IMR-90 (cell line): ENCODE measurements at regions not wholly inside any gene's neighbourhood (a gene's known extent, or its start where the extent isn't known, plus 50 kb on each side); places are given as distances from the start of the nearest gene placed in this dataset.
"Not testable (repeated sequence)": the region's sequence is repeated elsewhere in the genome, so short reads cannot be mapped to it uniquely, and the experiment has no call there.

Experiments used
- ATAC-seq: fragments of 200-7000 bp; cut with Tn5 transposase; 2 replicates; pipeline ENCODE4 v1.9.1; 2020; ENCODE audit warnings: low read depth, mild to moderate bottlenecking, moderate library complexity
- BruUV-seq: library from RNA; stranded (reverse); fragments of 400-500 nt; replicated peaks from 2 replicates; lab custom pipeline; 2021; lab: Mats Ljungman, UMichigan
- CTCF ChIA-PET: fragments of 300-600 bp; formaldehyde crosslinking; extraction: SDS; loops from one replicate; lab custom pipeline; 2021; ENCODE audit warnings: antibody characterized with exemption; lab: Yijun Ruan, JAX
- POLR2A ChIA-PET: fragments of 300-600 bp; sonication (Branson Sonifier 250); formaldehyde crosslinking; loops from one replicate; lab custom pipeline; 2022; ENCODE audit warnings: antibody characterized with exemption; ENCODE audit not compliant: unreplicated experiment; lab: Charles Lee
- DNase-seq: peaks from one replicate; pipeline ENCODE4 v3.0.0; 2013
- H2AFZ ChIP-seq: replicated peaks from 2 replicates; pipeline ENCODE3; 2013; ENCODE audit warnings: low read length, mild to moderate bottlenecking; ENCODE audit not compliant: poor library complexity
- H2AK5ac ChIP-seq: 2 replicates; pipeline ENCODE4 v1.6.1; 2013; ENCODE audit warnings: low read depth, low read length, inconsistent platforms
- H2AK9ac ChIP-seq: replicated peaks from 2 replicates; pipeline ENCODE3; 2013; ENCODE audit warnings: mild to moderate bottlenecking, low read depth, low read length, moderate library complexity; ENCODE audit not compliant: poor library complexity
- H2BK120ac ChIP-seq: 2 replicates; pipeline ENCODE4 v1.6.1; 2013; ENCODE audit warnings: low read depth, low read length, inconsistent platforms
- H2BK15ac ChIP-seq: 3 replicates; pipeline ENCODE4 v1.6.1; 2013; ENCODE audit warnings: low read depth, low read length, inconsistent platforms
- H2BK20ac ChIP-seq: 2 replicates; pipeline ENCODE4 v1.6.1; 2013; ENCODE audit warnings: low read depth, mild to moderate bottlenecking, inconsistent platforms, low read length, moderate library complexity
- H2BK5ac ChIP-seq: 2 replicates; pipeline ENCODE4 v1.6.1; 2013; ENCODE audit warnings: mild to moderate bottlenecking, low read depth, low read length, inconsistent platforms; ENCODE audit not compliant: poor library complexity, severe bottlenecking
- H3K14ac ChIP-seq: replicated peaks from 2 replicates; pipeline ENCODE4 v1.6.1; 2013; ENCODE audit warnings: low read depth, low read length, inconsistent platforms
- H3K18ac ChIP-seq: 2 replicates; pipeline ENCODE4 v1.6.1; 2013; ENCODE audit warnings: low read depth, low read length, control low read depth
- H3K23ac ChIP-seq: 2 replicates; pipeline ENCODE4 v1.6.1; 2013; ENCODE audit warnings: low read depth, low read length, inconsistent platforms
- H3K27ac ChIP-seq: 2 replicates; pipeline ENCODE4 v1.5.1; 2013; ENCODE audit warnings: mild to moderate bottlenecking, control low read depth, low read length; ENCODE audit not compliant: insufficient read depth
- H3K27me3 ChIP-seq: 2 replicates; pipeline ENCODE4 v1.6.1; 2013; ENCODE audit warnings: low read length; ENCODE audit not compliant: control insufficient read depth, insufficient read depth
- H3K36me3 ChIP-seq: 2 replicates; pipeline ENCODE4 v1.6.1; 2013; ENCODE audit warnings: low read length, mixed read lengths; ENCODE audit not compliant: control insufficient read depth, insufficient read depth
- H3K4ac ChIP-seq: 2 replicates; pipeline ENCODE4 v1.6.1; 2013; ENCODE audit warnings: low read depth, low read length, inconsistent platforms
- H3K4me1 ChIP-seq: 2 replicates; pipeline ENCODE4 v1.6.1; 2013; ENCODE audit warnings: low read length, mixed read lengths; ENCODE audit not compliant: control insufficient read depth, insufficient read depth
- H3K4me2 ChIP-seq: 2 replicates; pipeline ENCODE4 v1.6.1; 2013; ENCODE audit warnings: low read depth, mild to moderate bottlenecking, control low read depth, low read length, moderate library complexity
- H3K4me3 ChIP-seq: 2 replicates; pipeline ENCODE4 v1.5.1; 2013; ENCODE audit warnings: low read depth, mild to moderate bottlenecking, control low read depth, low read length, moderate library complexity; ENCODE audit not compliant: insufficient read depth
- H3K56ac ChIP-seq: 2 replicates; pipeline ENCODE4 v1.6.1; 2013; ENCODE audit warnings: low read length, inconsistent platforms; ENCODE audit not compliant: insufficient read depth; ENCODE audit errors: extremely low read depth
- H3K79me1 ChIP-seq, 2 experiments: 2 replicates each; pipeline ENCODE4 v1.6.1; 2013; ENCODE audit warnings: low read length in 2 of 2, inconsistent platforms in 1 of 2, low read depth in 1 of 2
- H3K9ac ChIP-seq: 2 replicates; pipeline ENCODE4 v1.6.1; 2013; ENCODE audit warnings: low read depth, low read length, control low read depth
- H3K9me1 ChIP-seq: 2 replicates; pipeline ENCODE4 v1.6.1; 2013; ENCODE audit warnings: low read length, inconsistent platforms; ENCODE audit not compliant: insufficient read depth
- H3K9me3 ChIP-seq: 2 replicates; pipeline ENCODE4 v1.6.1; 2013; ENCODE audit warnings: low read length; ENCODE audit not compliant: control insufficient read depth, insufficient read depth
- H4K20me1 ChIP-seq: 2 replicates; pipeline ENCODE4 v1.6.1; 2013; ENCODE audit warnings: low read length, inconsistent platforms; ENCODE audit not compliant: insufficient read depth
- H4K5ac ChIP-seq: 2 replicates; pipeline ENCODE4 v1.6.1; 2013; ENCODE audit warnings: mild to moderate bottlenecking, low read depth, low read length, control low read depth
- H4K8ac ChIP-seq, 2 experiments: 2 replicates each; pipeline ENCODE4 v1.6.1; 2013; ENCODE audit warnings: low read depth in 2 of 2, low read length in 2 of 2, control low read depth in 1 of 2, inconsistent platforms in 1 of 2
- H4K91ac ChIP-seq: 2 replicates; pipeline ENCODE4 v1.6.1; 2013; ENCODE audit warnings: low read depth, low read length, inconsistent platforms; ENCODE audit not compliant: insufficient read depth
- BHLHE40 ChIP-seq: fragments of 150-350 bp; IDR thresholded peaks from 2 replicates; pipeline ENCODE4 v1.6.1; 2016; ENCODE audit warnings: mild to moderate bottlenecking, low read depth, low read length
- CEBPB ChIP-seq: IDR thresholded peaks from 2 replicates; pipeline ENCODE4 v1.6.1; 2012; ENCODE audit warnings: low read depth, low read length, improper control_type of control experiment
- CHD1 ChIP-seq: IDR thresholded peaks from 2 replicates; pipeline ENCODE4 v1.6.1; 2012; ENCODE audit warnings: low read depth, low read length, improper control_type of control experiment
- FOS ChIP-seq: fragments of 150-350 bp; IDR thresholded peaks from 2 replicates; pipeline ENCODE4 v1.6.1; 2016; ENCODE audit warnings: low read depth, low read length
- MAFK ChIP-seq: IDR thresholded peaks from 2 replicates; pipeline ENCODE4 v1.6.1; 2012; ENCODE audit warnings: low read depth, low read length, improper control_type of control experiment
- MAZ ChIP-seq: IDR thresholded peaks from 2 replicates; pipeline ENCODE4 v1.6.1; 2012; ENCODE audit warnings: low read depth, mild to moderate bottlenecking, low read length, improper control_type of control experiment, moderate library complexity, borderline replicate concordance
- MXI1 ChIP-seq: IDR thresholded peaks from 2 replicates; pipeline ENCODE4 v1.6.1; 2012; ENCODE audit warnings: low read depth, mild to moderate bottlenecking, low read length, moderate library complexity, borderline replicate concordance
- RAD21 ChIP-seq: IDR thresholded peaks from 2 replicates; pipeline ENCODE4 v1.6.1; 2012; ENCODE audit warnings: low read length, improper control_type of control experiment
- RFX5 ChIP-seq: IDR thresholded peaks from 2 replicates; pipeline ENCODE4 v1.8.0; 2012; ENCODE audit warnings: low read depth, mild to moderate bottlenecking, low read length, moderate library complexity
- SMC3 ChIP-seq: fragments of 150-350 bp; IDR thresholded peaks from 2 replicates; pipeline ENCODE4 v1.6.1; 2016; ENCODE audit warnings: low read depth, mild to moderate bottlenecking, antibody characterized with exemption, low read length, moderate library complexity
- dilution Hi-C: fragments of 300-500 bp; cut with HindIII; formaldehyde crosslinking; loops from one replicate; pipeline ENCODE4 v1.14.3; 2018; ENCODE audit warnings: low sequenced_read_pairs; ENCODE audit not compliant: unreplicated experiment
- in situ Hi-C: fragments of 300-500 bp; cut with MboI; formaldehyde crosslinking; loops from 3 replicates; pipeline ENCODE4 v1.14.3; 2019; ENCODE audit warnings: low sequenced_read_pairs, inconsistent platforms, mixed read lengths
- intact Hi-C: fragments of 100-400 bp; cut with micrococcal nuclease; formaldehyde crosslinking; loops from 2 replicates; pipeline ENCODE4 v1.10.0; 2022
- TF ChIP-seq, protein P1 (sequence below): conservative IDR thresholded peaks from 2 replicates; pipeline ENCODE4 v1.5.1; 2012; ENCODE audit warnings: mild to moderate bottlenecking, low read depth, low read length, improper control_type of control experiment

- H4K20me1 ChIP-seq = no peaks in the 10 kb centered on the region
- no peak overlapping the region for H2BK15ac ChIP-seq
- no peaks in the 10 kb centered on the region for H3K79me1 ChIP-seq
- H4K91ac ChIP-seq = no peak overlapping the region
- ChIA-PET CTCF (no interaction called here), POLR2A (no interaction called here)
- H2AK9ac ChIP-seq = no peak overlapping the region
- BruUV-seq = no TSS peak
- in situ Hi-C loops = no loop called here
- no peak overlapping the region for H3K4me2 ChIP-seq
- H3K18ac ChIP-seq = no peak overlapping the region
- TF ChIP-seq FOS (no peak), CEBPB (no peak), RAD21 (no peak), MXI1 (no peak), CHD1 (no peak), BHLHE40 (no peak), MAFK (no peak), SMC3 (no peak), MAZ (no peak), RFX5 (no peak)
- TF ChIP-seq, protein P1, sequence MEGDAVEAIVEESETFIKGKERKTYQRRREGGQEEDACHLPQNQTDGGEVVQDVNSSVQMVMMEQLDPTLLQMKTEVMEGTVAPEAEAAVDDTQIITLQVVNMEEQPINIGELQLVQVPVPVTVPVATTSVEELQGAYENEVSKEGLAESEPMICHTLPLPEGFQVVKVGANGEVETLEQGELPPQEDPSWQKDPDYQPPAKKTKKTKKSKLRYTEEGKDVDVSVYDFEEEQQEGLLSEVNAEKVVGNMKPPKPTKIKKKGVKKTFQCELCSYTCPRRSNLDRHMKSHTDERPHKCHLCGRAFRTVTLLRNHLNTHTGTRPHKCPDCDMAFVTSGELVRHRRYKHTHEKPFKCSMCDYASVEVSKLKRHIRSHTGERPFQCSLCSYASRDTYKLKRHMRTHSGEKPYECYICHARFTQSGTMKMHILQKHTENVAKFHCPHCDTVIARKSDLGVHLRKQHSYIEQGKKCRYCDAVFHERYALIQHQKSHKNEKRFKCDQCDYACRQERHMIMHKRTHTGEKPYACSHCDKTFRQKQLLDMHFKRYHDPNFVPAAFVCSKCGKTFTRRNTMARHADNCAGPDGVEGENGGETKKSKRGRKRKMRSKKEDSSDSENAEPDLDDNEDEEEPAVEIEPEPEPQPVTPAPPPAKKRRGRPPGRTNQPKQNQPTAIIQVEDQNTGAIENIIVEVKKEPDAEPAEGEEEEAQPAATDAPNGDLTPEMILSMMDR = no peak
- H3K4ac ChIP-seq = no peak overlapping the region
- no peak overlapping the region for H3K4me3 ChIP-seq
- no peak overlapping the region for H3K23ac ChIP-seq
- no peak overlapping the region for H4K5ac ChIP-seq
- H3K9me3 ChIP-seq = peaks cover 9% of the 10 kb centered on the region; the same call in 1 of the 2 replicates
- no peaks in the 10 kb centered on the region for H3K4me1 ChIP-seq
- no peak for DNase-seq
- no peak overlapping the region for H4K8ac ChIP-seq
- H3K27ac ChIP-seq = no peak overlapping the region
- no peak overlapping the region for H2BK5ac ChIP-seq
- H3K27me3 ChIP-seq = no peaks in the 10 kb centered on the region
- no peaks in the 10 kb centered on the region for H3K9me1 ChIP-seq
- dilution Hi-C loops = no loop called here
- no peak overlapping the region for H3K56ac ChIP-seq
- intact Hi-C loops = no loop called here
- no peak overlapping the region for H3K14ac ChIP-seq
- H3K9ac ChIP-seq = no peak overlapping the region
- H2BK20ac ChIP-seq = no peak overlapping the region
- H2AK5ac ChIP-seq = no peak overlapping the region
- no peak overlapping the region for H2BK120ac ChIP-seq
- H3K36me3 ChIP-seq = no peaks in the 10 kb centered on the region
- no peak overlapping the region for H2AFZ ChIP-seq
- no peak for ATAC-seq
Measured at GRCh38 chr5:131000289-131000688, 164.8 kb downstream of the HINT1 start.

DNA sequence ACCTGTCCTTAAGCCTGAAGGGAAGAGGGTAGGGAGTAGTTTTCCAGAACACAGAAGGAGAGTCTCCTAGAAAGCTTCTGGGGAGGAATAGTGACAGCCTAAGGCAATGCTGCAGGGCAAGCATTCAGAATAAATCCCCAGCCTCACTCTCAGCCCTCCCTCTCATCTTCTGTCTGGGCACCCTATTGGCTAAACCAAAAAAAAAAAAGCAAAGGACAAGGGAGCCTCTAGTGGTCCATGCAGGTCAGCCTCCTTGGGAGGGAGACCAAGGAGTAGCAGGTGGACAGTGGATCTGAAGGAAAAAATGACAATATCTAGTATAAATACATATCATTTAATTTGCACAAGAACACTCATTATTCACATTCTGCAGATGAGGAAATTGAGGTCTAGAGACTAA, 168.3 kb downstream of the HINT1 start:
- intact Hi-C loops, H3K27ac ChIP-seq, H2AK5ac ChIP-seq, H4K20me1 ChIP-seq, H3K4me1 ChIP-seq, H4K91ac ChIP-seq, DNase-seq, H3K27me3 ChIP-seq, dilution Hi-C loops, H2BK20ac ChIP-seq, in situ Hi-C loops, H3K14ac ChIP-seq, H3K23ac ChIP-seq, H3K56ac ChIP-seq, H3K79me1 ChIP-seq, H4K5ac ChIP-seq, H3K4me3 ChIP-seq, CTCF ChIA-PET, H3K9ac ChIP-seq, H3K36me3 ChIP-seq, ATAC-seq, H3K18ac ChIP-seq, BruUV-seq, POLR2A ChIA-PET, H3K4ac ChIP-seq, H2AK9ac ChIP-seq, H2BK120ac ChIP-seq, H2AFZ ChIP-seq, H2BK15ac ChIP-seq, H4K8ac ChIP-seq, H2BK5ac ChIP-seq, H3K9me1 ChIP-seq, H3K4me2 ChIP-seq: not testable (repeated sequence)
- H3K9me3 ChIP-seq = peaks cover 11% of the 10 kb centered on the region
